ENCODE measurements at regions not wholly inside any gene's neighbourhood (a gene's known extent, or its start where the extent isn't known, plus 50 kb on each side); places are given as distances from the start of the nearest gene placed in this dataset.

DNA sequence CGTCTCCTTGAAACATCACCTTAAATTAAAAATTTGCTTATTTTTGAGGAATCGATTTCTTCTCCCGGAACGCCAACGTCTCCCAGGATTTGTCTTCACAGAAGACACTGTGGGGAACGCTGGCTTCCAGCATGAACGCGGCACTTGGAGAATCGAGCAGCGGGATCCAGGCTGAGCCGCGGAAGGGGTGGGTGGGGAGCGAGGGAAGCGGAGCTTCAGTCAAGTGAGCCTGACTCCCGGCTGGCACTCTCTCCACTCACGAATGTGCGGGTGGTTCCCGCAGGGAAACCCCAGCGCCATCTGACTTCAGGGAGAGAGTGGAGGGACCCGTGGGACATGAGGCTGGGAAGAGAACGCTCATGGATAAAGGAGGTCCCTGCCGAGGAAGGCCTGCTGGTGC is 506.0 kb upstream of the TMEM132C start:
- Histone ChIP-seq H3K4me1 (no peaks in the 10 kb centered on the region), H3K36me3 (no peaks in the 10 kb centered on the region), H3K4me3 (no peak overlapping the region), H3K27ac (no peak overlapping the region), H3K9me3 (no peaks in the 10 kb centered on the region), H3K27me3 (no peaks in the 10 kb centered on the region)
- DNase-seq (no peak), ATAC-seq (no peak)
- intact Hi-C loops (cut with DNase I) = no loop called here
- TF ChIP-seq, protein P1, sequence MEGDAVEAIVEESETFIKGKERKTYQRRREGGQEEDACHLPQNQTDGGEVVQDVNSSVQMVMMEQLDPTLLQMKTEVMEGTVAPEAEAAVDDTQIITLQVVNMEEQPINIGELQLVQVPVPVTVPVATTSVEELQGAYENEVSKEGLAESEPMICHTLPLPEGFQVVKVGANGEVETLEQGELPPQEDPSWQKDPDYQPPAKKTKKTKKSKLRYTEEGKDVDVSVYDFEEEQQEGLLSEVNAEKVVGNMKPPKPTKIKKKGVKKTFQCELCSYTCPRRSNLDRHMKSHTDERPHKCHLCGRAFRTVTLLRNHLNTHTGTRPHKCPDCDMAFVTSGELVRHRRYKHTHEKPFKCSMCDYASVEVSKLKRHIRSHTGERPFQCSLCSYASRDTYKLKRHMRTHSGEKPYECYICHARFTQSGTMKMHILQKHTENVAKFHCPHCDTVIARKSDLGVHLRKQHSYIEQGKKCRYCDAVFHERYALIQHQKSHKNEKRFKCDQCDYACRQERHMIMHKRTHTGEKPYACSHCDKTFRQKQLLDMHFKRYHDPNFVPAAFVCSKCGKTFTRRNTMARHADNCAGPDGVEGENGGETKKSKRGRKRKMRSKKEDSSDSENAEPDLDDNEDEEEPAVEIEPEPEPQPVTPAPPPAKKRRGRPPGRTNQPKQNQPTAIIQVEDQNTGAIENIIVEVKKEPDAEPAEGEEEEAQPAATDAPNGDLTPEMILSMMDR (IDR thresholded peaks at IDR 0.05) = no peak

DNA sequence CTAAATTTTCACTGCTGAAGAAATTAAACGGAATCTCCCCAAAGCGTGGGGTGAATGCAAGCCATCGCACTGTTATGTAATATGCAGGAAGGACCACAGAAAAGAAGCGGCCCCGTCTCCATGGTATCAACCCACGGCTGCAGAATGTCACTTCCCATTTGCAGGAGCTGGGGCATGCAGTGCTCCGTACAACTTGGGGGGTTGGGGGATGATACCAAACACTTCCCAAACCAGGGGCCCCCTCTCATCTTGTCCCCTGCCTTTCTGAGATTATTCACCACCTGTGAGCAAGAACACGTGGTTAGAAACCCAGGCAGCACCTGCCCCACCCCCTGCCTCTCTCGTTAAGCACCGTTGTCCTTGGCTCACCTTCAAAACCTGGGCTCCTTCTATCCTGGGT is 505.1 kb upstream of the TMEM132C start:
- intact Hi-C loops (cut with DNase I) = no loop called here
- Histone ChIP-seq H3K27me3 (no peaks in the 10 kb centered on the region), H3K36me3 (no peaks in the 10 kb centered on the region), H3K4me3 (no peak overlapping the region), H3K27ac (no peak overlapping the region), H3K9me3 (no peaks in the 10 kb centered on the region), H3K4me1 (no peaks in the 10 kb centered on the region)
- DNase-seq (no peak), ATAC-seq (peak; percentile 70)
- TF ChIP-seq, protein P1 (IDR thresholded peaks at IDR 0.05) = no peak

DNA sequence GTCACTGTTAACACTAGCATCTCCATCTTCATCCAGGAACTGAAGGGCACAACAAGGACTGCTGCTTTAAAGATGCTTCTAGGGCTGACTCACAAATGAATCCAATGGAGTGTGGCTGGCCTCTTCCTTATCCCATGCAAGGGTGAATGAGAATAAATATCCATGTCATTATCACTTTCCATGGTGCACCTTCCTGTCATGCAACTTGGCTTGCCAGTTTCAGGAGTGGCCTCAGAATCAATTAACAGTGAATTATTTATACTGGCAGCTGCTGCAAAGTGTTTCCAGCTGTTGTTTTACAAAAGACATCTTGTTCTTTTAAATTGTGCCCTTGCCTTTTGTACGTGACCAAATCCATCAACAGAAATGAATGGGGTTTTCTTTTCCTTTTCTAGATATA is 499.3 kb upstream of the TMEM132C start:
- H3K36me3 ChIP-seq = no peaks in the 10 kb centered on the region
- DNase-seq = no peak
- no peaks in the 10 kb centered on the region for H3K9me3 ChIP-seq
- no peaks in the 10 kb centered on the region for H3K4me1 ChIP-seq
- intact Hi-C loops (cut with DNase I) = no loop called here
- H3K27me3 ChIP-seq = no peaks in the 10 kb centered on the region
- TF ChIP-seq, protein P1 (IDR thresholded peaks at IDR 0.05) = no peak
- no peak for ATAC-seq
- no peak overlapping the region for H3K27ac ChIP-seq
- no peak overlapping the region for H3K4me3 ChIP-seq

DNA sequence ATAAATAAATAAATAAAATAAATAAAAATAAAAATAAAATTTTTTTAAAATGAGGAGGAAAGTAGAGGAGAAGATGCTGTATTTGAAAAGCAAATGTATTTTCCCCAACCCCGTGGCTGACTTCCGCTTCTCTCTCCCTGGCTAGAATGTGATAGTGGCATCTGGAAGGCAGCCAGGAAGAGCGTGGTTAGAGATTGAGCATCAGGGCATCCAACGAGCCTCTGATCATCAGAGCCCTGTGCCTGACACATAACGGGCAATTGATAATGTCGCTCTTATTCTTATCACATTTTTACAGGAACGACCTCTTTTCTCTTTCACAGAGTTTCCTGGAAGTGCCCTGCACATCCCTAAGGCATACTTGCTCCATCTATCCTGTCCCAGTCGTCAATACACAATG is 496.9 kb upstream of the TMEM132C start:
- H3K27me3 ChIP-seq = no peaks in the 10 kb centered on the region
- ATAC-seq (no peak), DNase-seq (no peak)
- no peak overlapping the region for H3K27ac ChIP-seq
- H3K4me3 ChIP-seq = no peak overlapping the region
- intact Hi-C loops (cut with DNase I) = no loop called here
- TF ChIP-seq, protein P1 (IDR thresholded peaks at IDR 0.05) = no peak
- no peaks in the 10 kb centered on the region for H3K9me3 ChIP-seq
- H3K4me1 ChIP-seq = no peaks in the 10 kb centered on the region
- H3K36me3 ChIP-seq = no peaks in the 10 kb centered on the region

DNA sequence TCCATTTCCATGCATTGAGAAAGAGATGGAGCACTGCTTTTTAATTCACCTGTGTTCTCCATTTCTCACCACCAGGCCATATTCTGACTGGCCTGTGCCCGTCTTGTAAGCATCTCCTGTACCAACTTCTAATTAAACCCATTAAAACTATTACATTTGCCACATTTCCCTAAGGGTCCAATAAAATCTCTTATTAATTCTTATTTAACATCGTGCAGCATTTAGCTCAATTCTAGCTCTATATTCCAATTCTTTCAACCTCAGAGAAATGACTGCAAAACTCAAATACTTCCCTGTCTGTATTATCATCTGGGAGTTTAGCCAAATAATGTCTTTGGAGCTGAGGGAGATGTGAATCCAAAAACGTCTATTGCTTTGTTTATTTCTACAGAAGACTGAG is 495.4 kb upstream of the TMEM132C start:
- H3K27me3 ChIP-seq = no peaks in the 10 kb centered on the region
- ATAC-seq = no peak
- H3K9me3 ChIP-seq = no peaks in the 10 kb centered on the region
- TF ChIP-seq, protein P1 (IDR thresholded peaks at IDR 0.05) = no peak
- H3K27ac ChIP-seq = no peak overlapping the region
- intact Hi-C loops (cut with DNase I) = no loop called here
- H3K4me1 ChIP-seq = no peaks in the 10 kb centered on the region
- no peak overlapping the region for H3K4me3 ChIP-seq
- H3K36me3 ChIP-seq = no peaks in the 10 kb centered on the region
- DNase-seq = no peak

DNA sequence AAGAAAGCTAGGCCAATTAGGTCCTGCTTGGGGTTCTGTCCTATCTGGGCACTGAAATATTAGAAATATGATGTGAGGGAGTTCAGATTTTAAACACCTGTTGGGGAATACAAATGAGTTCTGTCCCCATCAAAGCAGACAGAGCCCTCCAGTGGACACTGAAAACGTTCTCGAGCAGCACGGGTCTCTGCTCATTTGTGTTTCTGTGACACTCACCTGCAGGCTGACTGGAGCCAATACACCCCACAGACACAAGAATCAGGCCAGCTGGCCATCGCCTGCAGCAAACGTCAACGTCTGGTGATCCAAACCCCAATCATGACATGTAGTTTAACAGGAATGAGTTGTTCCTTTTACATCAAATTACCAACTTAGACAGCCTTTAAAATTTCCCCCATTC is 493.4 kb upstream of the TMEM132C start:
- no peak for DNase-seq
- H3K4me3 ChIP-seq = no peak overlapping the region
- ATAC-seq = no peak

More for the DNA sequence above, 493.4 kb upstream of the TMEM132C start:
- TF ChIP-seq, protein P1 (IDR thresholded peaks at IDR 0.05) = no peak
- intact Hi-C loops (cut with DNase I) = no loop called here
- H3K27me3 ChIP-seq = no peaks in the 10 kb centered on the region
- H3K4me1 ChIP-seq = no peaks in the 10 kb centered on the region
- H3K36me3 ChIP-seq = no peaks in the 10 kb centered on the region
- no peak overlapping the region for H3K27ac ChIP-seq
- H3K9me3 ChIP-seq = no peaks in the 10 kb centered on the region

All from upper lobe of right lung (tissue), 1 donor.